ENCODE measurements at regions not wholly inside any gene's neighbourhood (a gene's known extent, or its start where the extent isn't known, plus 50 kb on each side); places are given as distances from the start of the nearest gene placed in this dataset.

DNA sequence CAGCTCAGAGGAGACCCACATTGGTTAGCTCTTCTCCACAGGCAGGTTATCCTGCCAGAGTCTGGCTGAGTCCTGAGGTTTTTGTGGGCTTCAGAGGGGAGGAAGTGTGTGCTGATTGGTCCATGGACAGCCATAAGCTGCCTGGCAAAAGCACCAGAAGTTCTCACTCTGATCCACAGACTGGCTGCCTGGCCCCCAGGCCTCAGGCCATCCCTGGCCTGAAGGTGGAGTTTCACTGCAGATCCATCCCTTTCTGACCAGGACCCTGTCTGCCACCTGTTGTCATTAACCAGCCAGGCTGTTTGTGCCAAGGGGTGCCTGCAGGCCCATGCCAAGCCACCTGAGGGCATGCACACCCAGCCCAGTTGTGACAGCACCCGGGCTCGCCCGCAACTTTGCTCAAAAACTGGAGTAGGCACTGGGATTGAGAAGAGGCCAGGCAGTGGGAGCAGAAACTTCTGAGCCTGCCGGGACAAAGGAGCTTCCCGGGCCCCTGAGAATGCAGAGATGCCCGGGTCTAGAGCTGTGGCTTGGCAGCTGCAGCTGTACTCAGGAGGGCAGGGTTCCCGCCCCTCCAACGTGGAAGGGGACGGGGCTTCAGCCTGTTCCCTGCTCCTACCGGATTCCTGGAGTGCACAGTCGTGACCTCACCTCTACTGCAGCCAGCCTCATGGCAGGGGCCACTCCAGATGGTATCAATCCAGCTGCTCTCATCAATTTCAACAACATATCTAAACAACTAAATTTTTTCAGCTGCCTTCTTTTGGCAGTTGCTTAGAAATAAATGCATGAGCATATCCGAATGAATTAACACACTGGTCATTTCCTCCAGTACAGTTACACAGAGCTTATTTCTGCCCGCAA is 1277.3 kb downstream of the SLC16A7 start:
- no peak for DNase-seq (ENCODE audit: low spot score)

DNA sequence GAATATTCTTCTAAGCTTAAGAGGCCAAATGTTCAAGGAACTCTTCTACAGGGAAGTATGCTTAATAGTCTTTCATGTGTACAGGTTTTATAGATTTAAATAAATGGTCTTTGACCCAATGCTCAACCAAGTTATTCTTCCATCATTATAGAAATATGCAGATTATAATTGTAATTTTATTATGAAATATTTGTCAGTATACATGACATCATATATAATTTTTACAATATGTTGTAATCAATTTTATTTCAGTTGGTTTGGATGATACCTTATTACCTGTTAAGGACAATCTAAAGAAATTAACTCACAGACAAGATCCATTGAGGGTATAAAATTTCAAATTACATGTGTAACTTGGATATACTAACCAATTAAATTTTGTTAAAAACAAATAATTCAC is 1278.3 kb downstream of the SLC16A7 start:
- no peak for DNase-seq (ENCODE audit: low spot score)

DNA sequence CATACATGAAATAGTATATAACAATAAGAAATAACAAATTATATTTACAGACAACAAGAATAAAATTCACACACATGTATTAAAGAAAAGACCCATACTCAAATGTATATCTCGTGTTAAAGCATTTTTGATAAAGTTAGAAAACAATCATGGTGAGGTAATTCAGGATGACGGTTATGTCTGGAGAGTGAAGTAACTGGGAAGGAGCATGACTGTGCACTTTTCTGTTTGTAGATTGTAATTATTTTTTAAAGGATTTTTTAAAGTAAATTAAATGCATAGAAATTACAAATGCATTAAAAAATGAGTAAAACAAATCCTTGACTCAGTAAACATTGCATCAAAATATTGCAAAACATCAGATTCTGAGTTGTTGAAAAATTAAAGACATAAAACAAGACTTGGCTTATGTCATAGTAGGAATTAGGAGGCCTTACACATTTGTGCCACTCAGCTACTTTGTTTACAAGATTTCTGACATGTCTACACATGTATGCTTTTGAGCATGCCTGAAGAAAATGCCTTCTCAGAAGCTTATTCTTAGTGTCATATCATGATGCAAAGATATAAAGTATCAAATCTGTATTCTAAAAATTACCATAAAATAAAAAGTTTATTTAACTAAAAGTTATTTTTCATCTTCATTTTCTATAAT is 1325.1 kb downstream of the SLC16A7 start:
- DNase-seq (ENCODE audit: low spot score): no peak

GRCh38 chr12:60921541-60921940 is 1325.7 kb downstream of the SLC16A7 start:
- DNase-seq (ENCODE audit: low spot score): no peak

- no peak for DNase-seq (ENCODE audit: low spot score)
Observed at GRCh38 chr12:60926256-60926655, 1330.4 kb downstream of the SLC16A7 start.

GRCh38 chr12:60930151-60930550 is 1330.1 kb upstream of the USP15 start:
- no peak for DNase-seq (ENCODE audit: low spot score)

GRCh38 chr12:60935981-60936761 is 1324.0 kb upstream of the USP15 start:
- no peak for DNase-seq (ENCODE audit: low spot score)

GRCh38 chr12:60947533-60947932 is 1312.7 kb upstream of the USP15 start:
- DNase-seq (ENCODE audit: low spot score): no peak

- DNase-seq (ENCODE audit: low spot score): no peak
Observed at GRCh38 chr12:60967128-60967527, 1293.1 kb upstream of the USP15 start.

GRCh38 chr12:60977966-60978365 is 1282.2 kb upstream of the USP15 start:
- no peak for DNase-seq (ENCODE audit: low spot score)

DNA sequence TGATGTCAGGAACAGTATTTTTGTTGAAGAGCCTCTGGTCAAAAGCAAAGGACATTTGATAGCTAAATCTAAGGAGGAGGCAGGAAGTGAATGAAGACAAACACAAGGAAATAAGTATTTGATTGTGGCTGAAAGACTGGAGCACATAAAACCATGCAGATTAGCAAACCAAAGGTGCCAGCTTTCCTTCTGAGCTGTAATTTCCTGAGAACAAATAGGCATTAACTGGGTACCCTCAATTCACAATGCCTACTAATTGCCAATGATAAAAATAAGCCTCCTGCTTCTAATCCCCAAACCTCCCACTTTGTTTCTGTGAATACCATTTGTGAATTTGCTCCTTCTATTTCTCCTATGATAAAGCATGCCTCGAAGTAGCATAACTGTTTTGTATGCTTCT is 1279.6 kb upstream of the USP15 start:
- no peak for DNase-seq (ENCODE audit: low spot score)

GRCh38 chr12:60981473-60981872 is 1278.7 kb upstream of the USP15 start:
- DNase-seq (ENCODE audit: low spot score): no peak

DNA sequence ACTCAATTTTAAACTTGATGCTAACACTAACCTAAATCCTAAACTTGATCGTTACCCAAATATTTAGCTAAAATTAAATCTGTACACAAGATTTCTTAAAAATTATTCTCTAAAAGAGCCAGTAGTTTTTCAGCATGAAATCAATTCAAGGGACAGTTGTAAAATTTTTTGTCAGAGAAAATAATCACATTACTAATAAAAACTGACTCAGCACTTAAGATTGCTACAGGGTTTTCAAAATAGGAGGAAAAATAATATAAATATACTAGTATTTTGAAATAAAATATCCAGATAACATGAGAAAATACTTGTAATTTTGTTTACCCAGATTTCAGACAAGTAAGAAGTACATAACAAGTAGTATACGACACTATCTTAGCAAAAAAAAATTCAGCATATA is 1268.1 kb upstream of the USP15 start:
- no peak for DNase-seq (ENCODE audit: low spot score)

DNA sequence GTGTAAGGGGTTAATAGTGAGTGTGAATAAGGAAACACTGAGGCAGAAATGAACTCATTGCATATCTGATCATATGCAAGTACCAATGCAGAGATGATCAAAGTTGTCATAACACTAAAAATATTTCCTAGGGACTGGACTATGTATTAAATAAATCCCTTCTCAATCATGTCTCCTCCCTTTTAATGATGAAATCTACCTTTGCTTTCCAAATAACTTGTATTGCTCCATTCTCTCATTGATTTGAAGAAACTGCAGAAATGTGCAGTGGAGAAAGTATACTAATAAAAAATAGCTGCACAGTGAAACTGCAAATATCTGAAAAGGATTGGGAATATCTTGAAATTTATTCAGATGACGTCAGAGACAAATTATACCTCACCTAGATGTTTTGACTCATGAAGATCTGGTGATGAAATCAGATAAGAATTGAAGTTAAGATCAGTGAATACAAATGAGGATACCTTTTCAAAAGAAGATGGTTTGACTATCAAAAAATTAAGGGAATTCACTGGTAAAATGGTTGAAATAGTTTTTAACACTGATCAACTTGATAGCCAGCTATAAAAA is 1264.9 kb upstream of the USP15 start:
- DNase-seq (ENCODE audit: low spot score): no peak

DNA sequence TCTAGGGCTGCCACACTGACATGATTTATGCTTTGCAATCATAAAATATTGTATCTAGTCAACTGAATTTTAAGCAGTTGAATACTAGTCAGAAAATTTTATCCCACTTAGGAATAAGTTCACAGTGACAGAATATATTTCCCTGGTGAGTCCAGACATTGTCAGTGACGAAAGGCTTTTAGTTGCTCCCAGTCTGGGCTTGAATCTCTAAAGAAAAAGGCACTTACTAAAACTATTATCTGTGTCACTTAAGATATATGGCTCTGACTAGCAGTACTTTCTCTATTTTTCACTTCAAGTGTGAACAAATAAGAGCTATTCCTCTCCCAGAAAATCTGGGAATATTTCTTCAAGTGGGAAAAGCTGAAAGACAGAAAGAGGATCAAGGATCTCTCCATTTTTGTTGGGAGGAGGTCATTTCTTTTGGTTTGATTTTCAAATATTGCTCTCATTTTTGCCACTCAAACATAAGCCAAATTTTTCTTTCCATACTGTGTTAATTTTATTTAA is 1262.3 kb upstream of the USP15 start:
- no peak for DNase-seq (ENCODE audit: low spot score)

DNA sequence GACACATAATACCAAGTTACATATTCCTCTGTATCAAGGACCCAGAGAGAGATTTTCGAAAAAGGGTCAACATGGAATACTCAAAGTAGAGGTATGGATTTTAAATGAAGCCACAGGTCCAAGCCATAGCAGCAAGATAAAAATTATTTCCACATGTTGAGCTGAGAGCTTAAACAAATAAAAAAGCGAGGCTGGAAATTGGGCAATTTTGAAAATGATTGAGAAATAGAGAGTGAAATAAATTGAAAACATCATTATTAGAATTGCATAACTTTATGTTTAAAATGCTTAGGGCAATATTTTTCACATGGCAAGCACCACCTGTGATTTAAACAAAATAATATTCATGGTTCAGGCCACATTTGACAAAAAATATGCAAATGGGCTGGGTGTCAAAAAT is 1251.0 kb upstream of the USP15 start:
- DNase-seq (ENCODE audit: low spot score): no peak

- DNase-seq (ENCODE audit: low spot score): no peak
Observed at GRCh38 chr12:61011767-61012423, 1248.3 kb upstream of the USP15 start.

GRCh38 chr12:61018571-61018970 is 1241.6 kb upstream of the USP15 start:
- DNase-seq (ENCODE audit: low spot score): no peak

- no peak for DNase-seq (ENCODE audit: low spot score)
Observed at GRCh38 chr12:61023231-61023630, 1237.0 kb upstream of the USP15 start.

DNA sequence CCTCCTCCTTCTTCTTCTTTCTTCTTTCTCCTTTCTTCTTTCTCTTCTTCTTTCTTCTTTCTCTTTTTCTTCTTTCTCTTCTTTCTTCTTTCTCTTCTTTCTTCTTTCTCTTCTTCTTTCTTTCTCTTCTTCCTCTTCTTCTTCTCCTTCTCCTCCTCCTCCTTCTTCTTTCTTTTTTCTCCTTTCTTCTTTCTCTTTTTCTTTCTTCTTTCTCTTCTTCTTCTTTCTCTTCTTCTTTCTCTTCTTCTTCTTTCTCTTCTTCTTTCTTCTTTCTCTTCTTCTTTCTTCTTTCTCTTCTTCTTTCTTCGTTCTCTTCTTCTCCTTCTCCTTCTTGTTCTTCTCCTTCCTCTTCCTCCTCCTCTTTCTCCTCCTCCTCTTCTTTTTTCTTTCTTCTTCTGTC is 1230.7 kb upstream of the USP15 start:
- DNase-seq (ENCODE audit: low spot score): no peak

DNA sequence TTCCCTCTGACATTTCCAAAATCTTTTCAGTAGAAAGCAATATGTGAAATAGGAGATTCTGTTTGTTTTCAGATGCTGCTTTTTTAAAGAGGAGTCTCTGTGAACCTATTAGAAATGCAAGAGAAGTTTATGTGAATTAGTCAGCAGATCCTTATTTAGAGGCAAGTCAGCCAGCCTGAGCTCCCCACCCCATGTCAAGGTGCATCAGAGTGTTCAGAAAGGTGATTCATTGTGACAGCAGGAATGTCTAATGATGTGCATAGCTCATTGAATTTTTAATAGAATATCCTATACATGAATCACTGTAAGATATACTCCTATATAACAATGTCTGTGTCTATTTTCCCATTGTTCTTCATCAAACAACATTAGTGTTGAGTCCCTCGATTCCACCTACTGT is 1222.4 kb upstream of the USP15 start:
- no peak for DNase-seq (ENCODE audit: low spot score)

DNA sequence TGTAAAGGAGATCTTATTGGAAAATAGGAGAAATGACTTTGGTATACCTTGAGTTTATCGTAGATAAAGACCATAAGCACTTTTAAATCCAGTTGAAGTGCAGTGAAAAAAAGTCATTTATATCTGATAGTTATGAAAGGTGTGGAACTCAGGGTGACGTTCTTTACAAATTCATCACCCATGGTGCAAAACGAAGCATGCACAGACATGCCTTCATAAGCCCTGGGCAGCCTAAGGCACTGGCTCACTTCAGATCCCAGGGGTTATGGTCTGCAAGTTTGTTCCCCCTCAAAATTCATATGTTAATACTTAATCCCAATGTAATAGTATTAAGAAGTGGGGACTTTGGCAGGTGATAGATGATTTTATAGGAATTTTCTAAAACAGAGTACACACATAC is 1216.4 kb upstream of the USP15 start:
- no peak for DNase-seq (ENCODE audit: low spot score)

Data from putamen (tissue), 1 donor.